Stimulated activated naive CD8-positive, alpha-beta T cell treated with anti-CD3 and anti-CD28 coated beads, Interleukin-15, amount 100 ng/mL, for 72 hours (primary cell): ENCODE measurements at regions not wholly inside any gene's neighbourhood (a gene's known extent, or its start where the extent isn't known, plus 50 kb on each side); places are given as distances from the start of the nearest gene placed in this dataset.
A peak's percentile ranks its signal among the peaks of the same experiment; 100 is the strongest.

Experiments used
- ATAC-seq: fragments of 150-1000 bp; cut with Tn5 transposase; 2 replicates; pipeline ENCODE4 v1.10.0; 2021; ENCODE audit warnings: mild to moderate bottlenecking, moderate library complexity
- DNase-seq, 2 donors: peaks; one replicate each; pipeline ENCODE4 v3.0.0; 2021 to 2022
- H3K27ac Mint-ChIP-seq, 2 donors: one replicate each; pipeline ENCODE4 v1.8.0; 2022; ENCODE audit warnings: mild to moderate bottlenecking in 2 of 2, mixed read lengths in 2 of 2, moderate library complexity in 2 of 2
- H3K27me3 Mint-ChIP-seq: one replicate; pipeline ENCODE4 v1.8.0; 2022; ENCODE audit warnings: mixed read lengths
- H3K4me1 Mint-ChIP-seq: one replicate; pipeline ENCODE4 v1.8.0; 2022; ENCODE audit warnings: mild to moderate bottlenecking, mixed read lengths
- H3K4me3 Mint-ChIP-seq, 2 donors: one replicate each; pipeline ENCODE4 v1.8.0; 2022; ENCODE audit warnings: mild to moderate bottlenecking in 2 of 2, mixed read lengths in 2 of 2, moderate library complexity in 1 of 2
- H3K9me3 Mint-ChIP-seq, 2 donors: one replicate each; pipeline ENCODE4 v1.8.0; 2022; ENCODE audit warnings: mixed read lengths in 2 of 2

GRCh38 chr1:198880818-198881597 lies 242.2 kb downstream of the PTPRC start:
- H3K4me3 Mint-ChIP-seq: peak overlapping the region in 1 of 2 donors; percentile 51
- H3K9me3 Mint-ChIP-seq: peaks cover 10 to 13% of the 10 kb centered on the region in 2 donors
- DNase-seq (peak; percentile 13 to 32), ATAC-seq (peak; percentile 98)
- no peaks in the 10 kb centered on the region for H3K27me3 Mint-ChIP-seq
- H3K27ac Mint-ChIP-seq: peak overlapping the region; percentile 93 to 100
- peaks cover 28% of the 10 kb centered on the region for H3K4me1 Mint-ChIP-seq

GRCh38 chr1:198883184-198883583 lies 244.3 kb downstream of the PTPRC start:
- H3K4me1 Mint-ChIP-seq: peaks cover 33% of the 10 kb centered on the region

GRCh38 chr1:198887866-198888265 lies 249.0 kb downstream of the PTPRC start:
- ATAC-seq: no peak
- H3K27ac Mint-ChIP-seq: no peak overlapping the region
- H3K4me3 Mint-ChIP-seq: no peak overlapping the region
- no peaks in the 10 kb centered on the region for H3K27me3 Mint-ChIP-seq
- peaks cover 10% of the 10 kb centered on the region for H3K4me1 Mint-ChIP-seq
- H3K9me3 Mint-ChIP-seq: no peaks in the 10 kb centered on the region
- DNase-seq: no peak

More at GRCh38 chr1:198883184-198883583, 244.3 kb downstream of the PTPRC start:
- no peak overlapping the region for H3K4me3 Mint-ChIP-seq
- peaks cover 8 to 11% of the 10 kb centered on the region in 2 donors for H3K9me3 Mint-ChIP-seq
- H3K27me3 Mint-ChIP-seq: no peaks in the 10 kb centered on the region
- DNase-seq (no peak), ATAC-seq (peak; percentile 73)
- H3K27ac Mint-ChIP-seq: peak overlapping the region in 1 of 2 donors; percentile 43

GRCh38 chr1:198888379-198888943 lies 249.6 kb downstream of the PTPRC start:
- Mint-ChIP-seq H3K4me1 (peaks cover 10% of the 10 kb centered on the region), H3K27me3 (no peaks in the 10 kb centered on the region), H3K27ac (no peak overlapping the region), H3K9me3 (no peaks in the 10 kb centered on the region), H3K4me3 (no peak overlapping the region)
- no peak for DNase-seq
- no peak for ATAC-seq

GRCh38 chr1:198889101-198889500 lies 250.3 kb downstream of the PTPRC start:
- H3K27ac Mint-ChIP-seq: no peak overlapping the region
- no peak for ATAC-seq

GRCh38 chr1:198889749-198890148 lies 250.9 kb downstream of the PTPRC start:
- ATAC-seq (no peak), DNase-seq (no peak)
- Mint-ChIP-seq H3K9me3 (no peaks in the 10 kb centered on the region), H3K27ac (no peak overlapping the region), H3K4me3 (no peak overlapping the region), H3K4me1 (peaks cover 10% of the 10 kb centered on the region), H3K27me3 (no peaks in the 10 kb centered on the region)

More at GRCh38 chr1:198889101-198889500, 250.3 kb downstream of the PTPRC start:
- Mint-ChIP-seq H3K4me1 (peaks cover 10% of the 10 kb centered on the region), H3K4me3 (no peak overlapping the region), H3K27me3 (no peaks in the 10 kb centered on the region), H3K9me3 (no peaks in the 10 kb centered on the region)
- no peak for DNase-seq

GRCh38 chr1:198890214-198890930 lies 251.5 kb downstream of the PTPRC start:
- H3K27me3 Mint-ChIP-seq: no peaks in the 10 kb centered on the region
- H3K27ac Mint-ChIP-seq: no peak overlapping the region
- no peak overlapping the region for H3K4me3 Mint-ChIP-seq
- ATAC-seq (no peak), DNase-seq (no peak)
- peaks cover 6% of the 10 kb centered on the region for H3K4me1 Mint-ChIP-seq
- H3K9me3 Mint-ChIP-seq: no peaks in the 10 kb centered on the region

- no peak overlapping the region for H3K27ac Mint-ChIP-seq
- H3K4me3 Mint-ChIP-seq: no peak overlapping the region
- no peaks in the 10 kb centered on the region for H3K4me1 Mint-ChIP-seq
- no peaks in the 10 kb centered on the region for H3K9me3 Mint-ChIP-seq
- DNase-seq (no peak), ATAC-seq (no peak)
- H3K27me3 Mint-ChIP-seq: no peaks in the 10 kb centered on the region
Measured at GRCh38 chr1:198892065-198892464, 253.2 kb downstream of the PTPRC start.

GRCh38 chr1:198893141-198893540 lies 254.3 kb downstream of the PTPRC start:
- ATAC-seq (no peak), DNase-seq (no peak)
- Mint-ChIP-seq H3K4me1 (no peaks in the 10 kb centered on the region), H3K27ac (no peak overlapping the region), H3K9me3 (no peaks in the 10 kb centered on the region), H3K4me3 (no peak overlapping the region), H3K27me3 (no peaks in the 10 kb centered on the region)

GRCh38 chr1:198893763-198894444 lies 255.1 kb downstream of the PTPRC start:
- Mint-ChIP-seq H3K4me3 (no peak overlapping the region), H3K4me1 (no peaks in the 10 kb centered on the region), H3K27ac (no peak overlapping the region), H3K27me3 (no peaks in the 10 kb centered on the region), H3K9me3 (no peaks in the 10 kb centered on the region)
- DNase-seq: no peak
- ATAC-seq: no peak

- no peak for ATAC-seq
- Mint-ChIP-seq H3K4me3 (no peak overlapping the region), H3K27me3 (no peaks in the 10 kb centered on the region), H3K4me1 (peaks cover 17% of the 10 kb centered on the region), H3K9me3 (no peaks in the 10 kb centered on the region), H3K27ac (no peak overlapping the region)
- no peak for DNase-seq
Measured at GRCh38 chr1:198901266-198901665, 262.4 kb downstream of the PTPRC start.

- Mint-ChIP-seq H3K27ac (peak overlapping the region in 1 of 2 donors; percentile 95), H3K9me3 (no peaks in the 10 kb centered on the region), H3K27me3 (no peaks in the 10 kb centered on the region), H3K4me1 (peaks cover 30% of the 10 kb centered on the region), H3K4me3 (no peak overlapping the region)
- DNase-seq (no peak), ATAC-seq (no peak)
Measured at GRCh38 chr1:198902655-198903054, 263.8 kb downstream of the PTPRC start.

- DNase-seq: no peak
- Mint-ChIP-seq H3K4me1 (peaks cover 30% of the 10 kb centered on the region), H3K4me3 (no peak overlapping the region), H3K27me3 (no peaks in the 10 kb centered on the region), H3K27ac (peak overlapping the region in 1 of 2 donors; percentile 95), H3K9me3 (no peaks in the 10 kb centered on the region)
- no peak for ATAC-seq
Measured at GRCh38 chr1:198903203-198903602, 264.4 kb downstream of the PTPRC start.

- peak overlapping the region in 1 of 2 donors; percentile 60 for H3K27ac Mint-ChIP-seq
- no peak for DNase-seq
- H3K4me3 Mint-ChIP-seq: no peak overlapping the region
- H3K9me3 Mint-ChIP-seq: no peaks in the 10 kb centered on the region
- peaks cover 30% of the 10 kb centered on the region for H3K4me1 Mint-ChIP-seq
- no peak for ATAC-seq
- no peaks in the 10 kb centered on the region for H3K27me3 Mint-ChIP-seq
Measured at GRCh38 chr1:198903621-198904020, 264.8 kb downstream of the PTPRC start.

- Mint-ChIP-seq H3K9me3 (no peaks in the 10 kb centered on the region), H3K27me3 (no peaks in the 10 kb centered on the region), H3K27ac (no peak overlapping the region), H3K4me1 (peaks cover 30% of the 10 kb centered on the region), H3K4me3 (no peak overlapping the region)
- ATAC-seq (no peak), DNase-seq (no peak)
Measured at GRCh38 chr1:198904321-198904720, 265.5 kb downstream of the PTPRC start.
